ENCODE measurements at regions not wholly inside any gene's neighbourhood (a gene's known extent, or its start where the extent isn't known, plus 50 kb on each side); places are given as distances from the start of the nearest gene placed in this dataset.

DNA sequence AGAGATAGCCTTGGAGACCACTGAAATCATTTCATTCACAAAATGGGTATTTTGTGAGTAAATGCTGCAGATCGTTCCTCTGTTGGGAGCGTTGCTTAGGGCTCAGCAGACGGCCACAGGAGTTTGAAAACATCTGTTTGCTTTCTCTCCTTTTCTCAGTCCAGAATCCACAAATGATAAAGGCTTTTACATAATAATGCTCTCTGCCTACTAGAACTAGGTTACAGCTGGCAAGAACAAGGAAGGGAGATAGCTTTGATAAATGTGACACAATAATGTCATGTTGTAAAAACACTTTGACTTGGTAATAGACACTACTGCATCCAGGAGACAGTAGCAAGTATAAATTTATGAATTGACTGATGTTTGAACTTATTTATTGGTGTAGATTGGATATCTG, 1072.4 kb upstream of the CDH6 start:
- DNase-seq: no peak

DNA sequence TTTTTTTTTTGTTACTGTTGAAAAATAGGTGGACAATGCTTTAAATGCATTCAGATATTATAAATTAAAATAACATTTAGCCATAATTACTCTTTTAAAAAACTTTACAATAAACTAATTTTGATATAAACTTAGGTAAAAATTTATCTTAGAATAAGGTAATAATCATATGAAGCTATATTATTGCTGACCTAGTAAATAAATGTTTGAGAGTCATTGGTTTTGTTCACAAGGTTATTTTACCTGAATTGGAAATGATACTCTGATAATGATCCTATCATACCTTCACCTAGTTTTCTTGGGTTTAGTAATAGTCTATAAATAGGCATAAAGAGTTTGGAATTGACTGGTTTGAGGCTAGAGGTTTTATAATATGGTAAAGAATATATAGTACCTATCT, 1076.4 kb upstream of the CDH6 start:
- no peak for DNase-seq

DNA sequence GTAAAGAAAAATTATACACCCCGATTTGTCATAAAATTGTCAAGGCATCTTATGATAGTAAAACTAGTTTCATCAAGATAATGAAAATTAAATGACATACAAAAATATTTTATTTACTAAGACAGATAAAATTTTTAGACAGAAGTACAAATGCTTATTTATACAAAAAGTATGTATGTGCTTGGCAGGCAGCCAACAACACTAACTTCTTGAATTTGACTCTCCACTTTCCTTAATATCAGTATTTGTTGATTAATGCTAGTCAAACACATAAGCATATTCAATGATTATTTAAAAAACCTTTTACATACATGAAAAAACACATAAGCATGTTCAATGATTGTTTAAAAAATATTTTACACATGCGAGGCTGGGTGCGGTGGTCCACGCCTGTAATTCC, 1079.9 kb upstream of the CDH6 start:
- no peak for DNase-seq

DNA sequence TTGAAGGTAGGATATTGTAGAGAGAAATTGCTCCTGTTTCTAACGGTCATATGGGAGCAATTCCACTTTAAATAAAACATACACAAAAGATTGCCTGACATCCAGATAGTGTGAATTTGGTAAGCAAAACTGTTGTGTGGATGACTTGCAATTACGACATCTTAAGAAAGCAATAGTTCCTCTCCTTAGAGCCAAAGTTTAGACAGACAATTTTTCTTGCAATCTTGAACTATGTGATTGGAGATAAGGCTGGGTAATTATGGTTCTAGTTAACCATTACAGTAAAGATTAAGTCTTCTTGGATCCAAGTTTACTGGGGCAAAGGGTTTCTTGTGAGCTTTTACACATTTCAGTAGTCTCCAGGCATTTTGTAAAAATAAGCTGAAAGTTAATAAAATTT, 1080.6 kb upstream of the CDH6 start:
- DNase-seq: no peak

DNA sequence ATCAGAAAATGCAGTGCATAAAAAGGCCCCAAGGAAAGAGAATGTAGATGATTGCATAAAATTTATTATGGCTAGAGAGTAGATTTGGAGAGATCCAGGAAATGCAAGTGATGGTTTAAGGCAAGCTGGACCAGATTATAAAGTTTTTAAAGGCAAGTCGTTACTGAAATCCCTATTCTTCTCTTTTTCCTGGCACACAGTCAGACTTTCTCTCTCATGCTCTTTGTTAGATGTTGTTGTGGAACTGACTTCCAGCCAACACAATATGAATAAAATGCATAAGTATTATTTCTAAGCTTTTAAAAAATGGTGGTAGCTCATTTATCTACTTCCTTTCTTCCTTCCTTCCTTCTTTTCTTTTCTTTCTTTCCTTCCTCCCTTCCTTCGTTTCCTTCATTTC, 1085.4 kb upstream of the CDH6 start:
- no peak for DNase-seq

DNA sequence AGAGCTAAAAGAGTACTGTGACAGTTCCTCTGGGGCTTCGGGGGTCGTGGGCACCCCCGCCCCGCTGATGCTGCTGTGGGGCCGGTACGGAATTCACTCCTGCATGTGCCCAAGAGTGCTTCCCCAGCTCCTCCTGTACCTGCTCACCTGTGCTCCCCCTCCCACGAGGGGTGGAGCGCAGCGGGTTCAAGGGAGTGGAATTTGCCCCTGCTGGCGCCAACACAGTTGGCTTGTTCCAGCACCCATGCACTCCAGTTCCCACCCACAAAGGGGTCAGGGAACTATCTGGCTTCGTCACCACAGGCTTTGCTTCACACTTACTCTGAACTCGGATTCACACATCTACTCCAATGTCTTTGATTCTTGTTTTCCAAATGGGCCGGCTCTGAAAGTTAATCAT, 1086.9 kb upstream of the CDH6 start:
- no peak for DNase-seq

DNA sequence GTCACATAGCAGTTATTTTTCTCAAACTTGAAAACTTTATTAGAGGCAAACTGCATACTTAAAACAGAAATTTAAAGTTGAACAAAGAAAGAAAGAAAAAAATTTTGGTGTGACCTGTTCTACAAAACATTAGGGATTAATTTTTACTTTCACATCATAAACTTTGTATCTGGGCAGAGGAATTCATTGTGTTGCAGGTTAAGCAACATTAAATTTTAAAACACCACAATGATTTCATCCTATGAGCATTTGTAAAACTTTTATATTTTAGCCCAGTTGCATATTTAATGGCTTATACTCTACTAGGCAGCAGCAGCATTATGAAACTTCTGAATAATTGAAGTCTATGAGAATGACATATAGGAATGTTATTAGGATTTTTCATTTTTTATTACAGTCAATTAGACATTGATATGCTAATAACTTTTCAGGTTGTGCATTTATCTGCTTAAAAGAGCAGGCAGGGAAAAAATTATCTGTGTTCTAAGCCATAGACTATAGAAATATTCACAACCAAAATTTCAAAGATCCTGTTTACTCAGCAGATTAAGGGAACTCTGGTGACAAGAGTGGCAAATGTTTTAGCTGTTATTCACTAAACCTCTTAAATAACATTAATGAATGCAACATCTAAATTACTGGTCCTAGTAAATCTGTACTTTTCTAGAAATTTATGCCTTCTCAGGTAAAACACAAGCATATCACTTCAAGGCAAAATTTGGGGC, 1088.5 kb upstream of the CDH6 start:
- DNase-seq: no peak

DNA sequence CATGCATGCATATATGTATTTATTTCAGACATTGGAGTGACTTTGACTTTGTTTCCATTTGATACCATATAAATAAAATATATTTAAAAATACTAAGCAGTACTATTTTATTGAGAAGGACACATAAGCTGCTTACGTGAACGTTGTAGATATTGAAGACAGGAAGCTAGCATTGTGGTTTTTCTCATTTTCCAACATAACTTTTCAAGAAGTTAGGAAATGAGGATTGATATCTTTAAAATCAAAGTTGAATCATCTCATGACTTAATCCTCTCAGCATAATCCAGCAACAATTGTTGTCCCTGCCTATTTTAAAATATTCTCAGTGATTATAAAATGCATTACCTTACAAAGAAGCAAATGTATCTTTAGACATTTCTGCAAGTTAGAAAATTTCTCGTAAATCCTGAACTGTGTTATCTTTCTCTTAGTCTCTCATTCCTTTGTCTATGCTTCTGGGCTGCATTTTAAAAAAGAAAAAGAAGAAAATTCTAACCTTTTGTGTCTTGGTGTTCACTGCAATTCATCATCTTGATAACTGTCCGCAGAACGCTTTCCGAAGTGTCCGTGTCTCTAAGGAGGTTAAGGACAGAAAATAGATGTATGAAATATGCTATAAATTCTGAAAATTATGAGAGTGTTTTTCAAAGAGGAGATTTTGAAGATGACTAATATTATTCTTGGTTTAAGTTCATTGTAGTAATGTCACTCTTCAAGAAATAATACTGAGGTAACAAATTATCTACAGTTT, 1089.9 kb upstream of the CDH6 start:
- DNase-seq: no peak

DNA sequence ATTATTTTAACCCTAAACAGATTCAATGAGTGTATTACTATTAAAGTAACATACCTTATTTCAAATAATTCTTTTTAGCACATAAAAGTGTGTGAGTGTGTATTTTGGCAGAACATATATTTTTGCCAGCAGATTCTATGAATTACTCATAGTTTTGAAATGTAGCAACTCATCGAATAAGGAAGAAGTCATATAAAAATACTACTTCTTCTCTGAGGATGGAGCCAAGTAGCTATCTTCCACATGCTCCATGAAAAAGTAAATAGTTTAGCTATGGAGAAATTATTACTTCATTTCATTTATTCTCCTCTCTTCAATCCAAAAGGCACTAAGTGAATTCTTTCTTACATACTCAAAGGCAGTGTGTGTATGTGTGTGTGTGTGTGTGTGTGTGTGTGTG, 1090.4 kb upstream of the CDH6 start:
- DNase-seq: no peak

DNA sequence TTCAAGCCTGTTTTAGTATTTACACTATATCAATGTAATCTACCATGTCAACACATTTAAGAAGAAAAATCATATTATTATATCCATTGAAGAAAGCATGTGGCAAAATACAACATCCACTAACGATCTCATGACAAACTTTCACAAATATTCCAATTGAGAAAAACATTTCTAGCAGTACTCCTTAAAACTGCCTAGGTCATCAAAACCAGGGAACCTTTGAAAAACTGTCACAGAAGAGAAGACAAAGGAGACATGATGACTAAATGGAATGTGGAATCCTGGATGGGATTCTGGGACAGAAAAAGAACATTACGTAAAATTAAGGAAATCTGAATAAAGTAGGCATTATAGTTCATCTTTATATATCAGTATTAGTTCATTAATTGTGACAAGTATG, 1091.3 kb upstream of the CDH6 start:
- no peak for DNase-seq

DNA sequence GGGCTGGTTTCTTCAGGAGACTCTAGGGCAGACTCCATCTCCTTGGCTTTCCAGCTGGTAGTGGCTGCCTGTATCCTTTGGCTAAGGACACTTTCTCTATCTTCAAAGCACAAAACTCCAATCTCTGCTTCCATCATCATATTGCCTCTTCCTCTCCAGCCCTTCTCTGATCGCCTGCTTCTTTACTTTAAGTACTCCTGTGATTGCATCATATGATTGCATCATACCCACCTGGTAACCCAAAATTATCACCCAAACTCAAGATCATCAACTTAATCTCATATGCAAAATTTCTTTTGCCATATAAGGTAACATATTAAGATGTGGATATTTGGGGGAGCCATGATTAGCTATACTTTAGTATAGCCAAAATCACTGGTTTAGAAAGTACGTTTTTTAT, 1092.6 kb upstream of the CDH6 start:
- DNase-seq: no peak

DNA sequence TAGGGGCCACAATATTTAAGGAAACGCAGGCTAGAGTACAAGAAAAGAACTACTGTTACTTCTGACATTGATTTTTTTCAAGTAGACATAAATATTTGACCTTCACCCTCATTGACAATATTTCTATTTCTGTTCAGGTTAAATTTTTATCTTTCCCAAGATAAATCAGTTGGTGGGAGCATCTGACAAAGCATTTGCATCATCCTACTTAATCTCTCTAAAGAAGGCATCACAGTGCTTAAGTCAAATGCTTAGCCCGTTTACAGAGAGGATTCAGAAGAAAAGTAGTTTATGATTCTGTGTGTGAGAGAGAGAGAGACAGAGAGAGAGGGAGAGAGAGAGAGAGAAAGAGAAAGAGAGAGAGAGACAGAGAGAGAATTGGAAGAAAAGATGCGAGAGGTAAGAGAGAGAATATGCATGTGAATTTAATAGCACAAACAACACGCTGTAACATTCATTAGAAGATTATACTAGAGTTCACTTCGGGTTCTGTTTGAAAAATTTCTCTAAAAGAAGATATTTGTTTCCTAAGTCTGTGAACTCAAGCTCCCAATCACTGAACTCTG, 1093.3 kb upstream of the CDH6 start:
- DNase-seq: no peak

DNA sequence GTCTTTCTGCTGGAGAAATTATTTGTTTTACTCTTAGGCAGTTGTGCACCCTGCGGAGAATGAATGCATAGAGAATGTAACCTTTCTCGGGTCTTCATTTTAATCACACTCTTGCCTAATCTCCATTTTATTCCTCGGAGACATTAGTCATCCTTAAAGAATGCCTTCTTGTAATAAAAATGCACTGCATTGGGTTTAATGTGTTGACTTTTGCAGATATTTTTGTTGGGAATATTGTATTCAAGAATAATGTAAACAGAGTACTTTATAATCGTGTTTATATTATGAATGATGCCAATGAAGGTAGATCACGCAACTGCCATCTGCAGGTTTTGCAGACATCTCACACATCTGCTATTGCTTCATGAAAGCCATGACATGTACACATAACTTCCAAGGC, 1093.9 kb upstream of the CDH6 start:
- no peak for DNase-seq

DNA sequence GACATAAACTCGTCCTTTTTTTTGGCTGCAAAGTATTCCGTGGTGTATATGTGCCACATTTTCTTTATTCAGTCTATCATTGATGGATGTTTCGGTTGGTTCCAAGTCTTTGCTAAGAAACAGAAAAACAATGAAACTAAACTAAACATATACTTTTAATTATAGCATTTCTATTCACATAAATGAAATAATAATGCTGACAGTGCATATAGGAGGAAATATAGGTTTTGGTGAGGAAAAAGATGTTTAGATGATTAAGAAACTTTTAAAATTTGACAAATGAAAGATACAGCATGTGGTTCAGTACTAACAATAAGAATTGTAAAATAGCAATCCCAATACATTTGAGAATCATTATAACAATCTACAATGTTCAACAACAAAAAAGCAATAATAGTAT, 1094.5 kb upstream of the CDH6 start:
- no peak for DNase-seq

DNA sequence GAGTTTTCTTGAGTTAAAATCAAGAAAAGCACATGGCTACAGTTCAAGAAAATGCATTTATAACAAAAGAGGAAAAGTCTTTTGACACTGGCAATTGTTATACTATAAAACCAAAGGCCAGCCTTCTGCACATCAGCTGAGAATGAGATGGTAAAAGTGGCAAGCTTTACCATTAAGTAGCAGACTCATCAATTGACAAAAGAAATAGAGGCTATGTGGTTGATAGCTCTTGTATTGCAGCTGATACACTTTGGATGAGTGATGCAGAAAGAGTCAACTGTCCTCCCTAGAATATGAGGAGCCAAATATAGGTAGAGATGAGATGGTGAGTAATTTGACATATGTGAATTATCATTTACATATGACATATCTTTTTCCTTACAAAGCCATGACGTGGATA, 1100.9 kb upstream of the CDH6 start:
- no peak for DNase-seq

DNA sequence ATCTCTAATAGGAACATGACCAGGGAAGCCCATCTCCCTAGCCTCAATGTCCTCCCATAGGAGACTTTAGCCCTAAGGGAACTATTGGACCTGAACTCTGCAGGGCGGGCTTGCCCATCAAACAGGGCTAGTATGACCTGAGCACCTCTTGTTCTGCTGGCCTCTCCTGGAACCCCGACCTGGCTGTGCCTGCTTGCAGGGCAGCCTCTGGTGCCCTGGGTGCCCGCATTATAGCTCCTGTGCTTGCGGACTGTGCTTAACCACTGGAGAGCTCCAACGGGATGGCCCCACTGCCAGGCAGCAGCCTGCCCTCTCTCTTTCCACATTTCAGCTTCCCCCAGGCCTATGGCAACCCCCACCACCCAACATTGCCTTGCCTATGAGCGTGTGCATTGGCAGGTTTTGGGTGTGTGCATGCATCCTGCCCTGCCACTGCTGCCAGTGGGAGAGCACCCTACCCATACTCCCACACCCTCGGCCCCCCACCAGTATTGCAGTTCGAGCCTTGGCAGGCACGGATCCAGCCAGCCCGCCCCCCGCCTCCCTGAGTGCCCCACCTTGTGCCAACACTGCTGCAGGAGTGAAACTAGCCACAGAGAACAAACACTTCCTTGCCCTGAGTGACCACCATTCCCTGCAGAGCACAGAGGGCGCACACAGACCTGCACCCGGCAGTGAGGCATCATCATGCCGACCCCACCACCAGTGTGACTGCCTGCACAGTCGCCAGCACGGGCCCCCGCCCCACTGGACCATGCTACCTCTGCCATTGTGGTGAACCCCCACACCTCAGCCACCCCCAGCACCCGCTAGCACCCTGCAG, 1123.8 kb upstream of the CDH6 start:
- DNase-seq: no peak

DNA sequence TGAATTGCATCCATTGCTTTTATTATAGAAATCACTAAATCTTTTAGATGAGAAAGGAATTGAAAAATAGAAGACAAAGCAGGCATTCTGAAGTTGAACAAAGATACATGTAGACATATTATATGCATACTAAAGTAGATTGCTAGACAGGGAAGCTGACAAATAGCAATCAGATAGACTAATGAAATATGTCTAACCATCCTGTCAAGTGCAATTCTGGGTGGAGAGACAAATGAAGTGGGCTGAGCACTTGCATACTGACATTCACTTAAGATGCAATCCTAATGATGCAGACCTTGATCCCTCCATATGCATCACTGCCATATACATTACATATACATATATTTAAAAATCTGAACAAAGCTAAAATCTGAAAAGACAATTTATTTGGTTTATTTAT, 1130.0 kb upstream of the CDH6 start:
- no peak for DNase-seq

DNA sequence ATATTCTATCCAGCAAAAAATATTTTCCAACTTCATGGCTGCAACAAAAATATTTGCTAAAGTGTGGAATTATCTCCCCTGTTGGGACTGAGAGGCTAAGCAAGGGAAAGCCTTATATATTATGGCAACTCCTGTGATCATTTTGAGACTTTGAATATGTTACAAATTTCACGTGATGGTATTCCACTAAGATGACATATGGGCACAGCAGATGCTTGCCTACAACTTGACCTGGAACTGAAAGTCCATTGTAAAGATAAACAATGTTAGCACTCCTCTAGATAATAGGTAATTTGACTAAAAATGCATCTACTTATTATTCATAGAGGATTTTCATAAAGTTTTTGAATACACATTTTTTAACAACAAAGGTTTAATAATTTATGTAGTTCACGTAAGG, 1141.5 kb upstream of the CDH6 start:
- DNase-seq: no peak

DNA sequence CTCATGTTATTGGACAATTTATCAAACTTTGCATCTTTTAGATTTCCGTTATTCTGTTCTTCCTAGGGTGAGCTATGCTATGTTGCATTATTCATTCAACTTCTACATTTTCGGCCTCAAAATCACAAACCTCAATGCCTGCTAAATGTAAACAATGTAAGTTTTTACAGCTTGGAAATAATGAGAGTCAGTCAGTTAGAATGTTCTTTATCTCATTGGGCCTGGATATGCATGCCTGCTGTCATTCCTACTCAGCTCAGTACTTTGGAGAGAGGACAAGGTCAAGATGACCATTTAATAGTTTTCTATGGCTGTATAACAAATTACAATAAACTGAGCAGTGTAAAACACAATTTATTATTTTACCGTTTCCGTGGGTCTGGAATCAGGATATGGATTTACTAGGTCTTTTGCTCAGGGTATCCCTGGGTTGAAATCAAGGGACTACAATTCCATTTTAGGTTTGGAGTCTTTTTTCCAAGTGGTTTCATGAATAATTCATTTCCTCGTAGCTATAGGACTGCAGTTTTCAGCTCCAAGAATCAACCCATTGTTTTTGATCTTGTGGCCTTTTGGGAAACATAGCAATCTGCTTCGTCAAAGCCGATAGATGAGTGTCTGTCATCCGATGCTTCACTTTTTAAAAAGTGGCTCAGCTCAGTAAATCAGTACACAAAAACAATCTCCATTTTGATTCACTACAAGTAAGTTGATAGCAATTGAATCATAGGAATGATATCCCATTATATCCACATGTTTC, 1143.2 kb upstream of the CDH6 start:
- no peak for DNase-seq

DNA sequence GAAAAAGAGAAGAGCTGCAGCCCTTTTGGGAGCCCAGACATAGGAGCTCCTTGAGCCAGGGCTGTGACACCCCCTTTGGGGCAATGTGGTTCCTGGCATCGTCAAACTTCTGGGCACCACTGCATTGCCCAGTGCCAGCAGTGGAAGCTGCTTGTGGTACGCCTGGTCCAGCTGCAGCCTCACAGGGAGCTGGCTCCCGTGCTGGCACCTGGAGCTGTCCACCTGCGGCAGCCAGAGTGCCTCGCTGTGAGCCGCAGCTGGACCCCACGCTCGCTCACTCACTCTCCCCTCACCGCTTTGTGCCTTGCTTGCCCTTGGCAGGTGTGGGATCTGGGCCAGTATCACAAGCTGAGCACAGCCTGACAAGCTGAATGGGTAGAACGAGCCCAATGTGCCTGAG, 1150.8 kb upstream of the CDH6 start:
- DNase-seq: no peak

DNA sequence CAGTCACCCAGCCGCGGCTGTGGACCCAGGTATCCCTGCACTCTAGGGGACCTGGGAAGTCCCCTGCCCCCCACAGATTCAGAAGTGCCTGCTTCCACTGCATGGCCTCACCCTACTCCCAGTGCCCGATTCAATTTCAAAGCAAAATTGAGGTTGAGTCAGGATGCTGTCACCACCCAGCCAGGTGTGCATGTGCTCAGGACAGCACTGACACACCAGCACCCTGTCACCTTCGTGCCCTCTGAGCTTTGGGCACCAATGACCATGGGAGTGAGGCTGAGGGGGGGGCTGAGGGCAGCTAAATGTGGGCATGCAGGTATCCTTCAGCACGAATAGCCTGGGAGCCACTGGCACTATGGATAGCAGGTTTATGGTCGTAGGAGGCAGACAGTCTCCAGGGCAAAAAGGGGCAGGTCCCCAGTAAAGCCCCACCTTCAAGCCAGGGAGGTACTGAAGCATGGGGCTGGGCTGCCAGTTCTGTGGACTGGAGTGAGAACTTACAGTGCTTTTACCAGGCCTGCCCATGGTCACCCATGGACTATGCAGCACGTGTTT, 1151.6 kb upstream of the CDH6 start:
- no peak for DNase-seq

DNA sequence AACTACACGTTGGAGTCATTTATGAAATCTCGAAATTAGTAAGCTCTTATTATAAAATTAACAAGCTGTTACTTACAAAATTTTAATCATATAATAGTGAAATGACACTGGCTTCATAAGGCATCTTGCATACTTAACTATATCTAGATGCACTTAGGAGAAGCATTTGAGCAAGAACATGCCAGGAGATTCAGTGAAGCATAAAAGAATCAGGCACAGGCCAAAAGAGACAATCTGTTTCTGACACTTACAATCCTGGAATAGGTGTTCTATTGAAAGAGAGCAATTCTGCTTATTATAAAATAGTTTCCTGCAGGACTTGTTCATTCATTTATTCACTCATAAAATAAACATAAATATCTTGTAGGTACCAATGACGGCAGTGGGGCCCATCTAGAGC, 1152.2 kb upstream of the CDH6 start:
- no peak for DNase-seq

Data from T-helper 1 cell (primary cell).